ENCODE measurements at regions not wholly inside any gene's neighbourhood (a gene's known extent, or its start where the extent isn't known, plus 50 kb on each side); places are given as distances from the start of the nearest gene placed in this dataset.

- Histone ChIP-seq H3K4me1 (ENCODE audit: insufficient read depth, low read length) (no peaks in the 10 kb centered on the region), H3K27me3 (ENCODE audit: control insufficient read depth in 1 of 2, insufficient read depth in 2 of 2, low read length in 2 of 2) (no peaks in the 10 kb centered on the region), H4K20me1 (ENCODE audit: insufficient read depth, low read length) (no peaks in the 10 kb centered on the region), H3K9ac (ENCODE audit: insufficient read depth, low read depth, low read length) (no peak overlapping the region), H3K9me3 (ENCODE audit: low read length) (peaks cover 44% of the 10 kb centered on the region), H3K36me3 (replicated peaks in 1 of 2; ENCODE audit: control insufficient read depth in 1 of 2, insufficient read depth in 2 of 2, low read length in 2 of 2) (no peaks in the 10 kb centered on the region), H3K4me3 (replicated peaks in 1 of 3; ENCODE audit: insufficient read depth in 1 of 3, low read depth in 2 of 3, low read length in 3 of 3) (no peak overlapping the region), H3K27ac (ENCODE audit: extremely low read length, insufficient read depth, low read length) (no peak overlapping the region), H3K4me2 (ENCODE audit: low read depth, low read length) (no peak overlapping the region), H3K79me2 (ENCODE audit: insufficient read depth, low read length) (no peaks in the 10 kb centered on the region), H2AFZ (ENCODE audit: low read length) (no peak overlapping the region)
- WGBS (ENCODE audit: low lambda C conversion rate) = 54% methylated on average over 1 of the region's 1 CpG
- in situ Hi-C loops (cut with HindIII; ENCODE audit: extremely low pct_ligation_motif_present, low pct_unique_long_range_greater_than_20kb) (no loop called here), intact Hi-C loops (cut with micrococcal nuclease; ENCODE audit: unreplicated experiment) (no loop called here)
- no peak for FAIRE-seq
- CTCF ChIA-PET (ENCODE audit: low intra/inter-chr PET ratio, low total read pairs) = no interaction called here
- DNase-seq (ENCODE audit: low spot score) = no peak
- POLR2A ChIA-PET = no interaction called here
- ATAC-seq = no peak
- no TSS peak for BruUV-seq (replicated peaks)
- TF ChIP-seq BORCS8-MEF2B (CRISPR knock-in tag; IDR thresholded peaks at IDR 0.05) = no peak
- TF ChIP-seq SOX5 (CRISPR knock-in tag; IDR thresholded peaks at IDR 0.05; ENCODE audit: borderline replicate concordance) = no peak
- no peak for TF ChIP-seq ZNF567 (CRISPR knock-in tag; IDR thresholded peaks at IDR 0.05; ENCODE audit: borderline replicate concordance)
- no peak for TF ChIP-seq KDM3A (CRISPR knock-in tag; IDR thresholded peaks at IDR 0.05; ENCODE audit: low read depth)
- TF ChIP-seq ZNF768 (CRISPR knock-in tag; IDR thresholded peaks at IDR 0.05) = no peak
- TF ChIP-seq AKAP8 (CRISPR knock-in tag; IDR thresholded peaks at IDR 0.05) = no peak
- TF ChIP-seq ZC3H13 (CRISPR knock-in tag; IDR thresholded peaks at IDR 0.05) = no peak
- TF ChIP-seq ZNF276 (CRISPR knock-in tag; IDR thresholded peaks at IDR 0.05; ENCODE audit: low read depth) = no peak
- TF ChIP-seq ZNF724P (CRISPR knock-in tag; IDR thresholded peaks at IDR 0.05; ENCODE audit: borderline replicate concordance) = no peak
- no peak for TF ChIP-seq PPARG (CRISPR knock-in tag; conservative IDR thresholded peaks at IDR 0.05)
- TF ChIP-seq TFAP4 (IDR thresholded peaks at IDR 0.05; ENCODE audit: borderline replicate concordance, low read depth) = no peak
- no peak for TF ChIP-seq CTCF (CRISPR knock-in tag; IDR thresholded peaks at IDR 0.05)
- TF ChIP-seq REL (CRISPR knock-in tag; conservative IDR thresholded peaks at IDR 0.05) = no peak
- TF ChIP-seq GLI4 (CRISPR knock-in tag; IDR thresholded peaks at IDR 0.05; ENCODE audit: borderline replicate concordance) = no peak
- no peak for TF ChIP-seq ZNF737 (CRISPR knock-in tag; IDR thresholded peaks at IDR 0.05; ENCODE audit: borderline replicate concordance)
- no peak for TF ChIP-seq HNF1B (CRISPR knock-in tag; IDR thresholded peaks at IDR 0.05)
- TF ChIP-seq DMTF1 (CRISPR knock-in tag; IDR thresholded peaks at IDR 0.05) = no peak
- no peak for TF ChIP-seq TCF7L2 (IDR thresholded peaks at IDR 0.05; ENCODE audit: low read depth, low read length)
These were observed 340.8 kb upstream of the TOM1L1 start for GRCh38 chr17:54559883-54560282.
